ENCODE measurements at regions not wholly inside any gene's neighbourhood (a gene's known extent, or its start where the extent isn't known, plus 50 kb on each side); places are given as distances from the start of the nearest gene placed in this dataset.

DNA sequence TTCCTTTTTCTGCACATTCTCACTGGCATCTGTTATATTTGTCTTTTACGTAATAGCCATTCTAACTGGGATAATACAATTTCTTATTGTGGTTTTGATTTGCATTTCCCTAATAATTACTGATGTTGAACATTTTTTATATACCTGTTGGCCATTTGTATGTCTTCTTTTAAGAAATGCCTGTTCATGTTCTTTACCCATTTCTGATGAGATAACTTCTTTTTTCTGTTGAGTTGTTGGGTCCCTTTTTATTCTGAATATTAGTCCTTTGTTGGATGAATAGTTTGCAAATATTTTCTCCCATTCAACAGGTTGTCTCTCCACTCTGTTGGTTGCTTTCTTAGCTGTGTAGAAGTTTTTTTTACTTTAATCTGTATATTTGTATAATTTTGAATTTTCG lies 147.7 kb upstream of the TRPC4 start:
- no TSS peak for BruUV-seq (replicated peaks)
- Histone ChIP-seq H3K27me3 (ENCODE audit: low read length) (peaks cover 2% of the 10 kb centered on the region; the same call in 1 of the 2 replicates), H3K79me2 (ENCODE audit: low read length) (no peaks in the 10 kb centered on the region), H3K36me3 (ENCODE audit: low read depth, low read length) (no peaks in the 10 kb centered on the region), H3K4me1 (ENCODE audit: insufficient read depth, low read length) (no peaks in the 10 kb centered on the region), H3K4me2 (ENCODE audit: low read length) (no peak overlapping the region), H3K27ac (ENCODE audit: low read length) (no peak overlapping the region), H3K9ac (ENCODE audit: low read length) (no peak overlapping the region), H3K9me3 (ENCODE audit: low read length) (no peaks in the 10 kb centered on the region), H3F3A (ENCODE audit: low read length, unreplicated experiment) (no peaks in the 10 kb centered on the region), H3K9me2 (replicated peaks; ENCODE audit: low read length) (no peaks in the 10 kb centered on the region), H3K4me3 (ENCODE audit: low read length) (no peak overlapping the region), H4K20me1 (ENCODE audit: low read length) (no peaks in the 10 kb centered on the region), H2AFZ (ENCODE audit: low read length) (no peak overlapping the region)
- TF ChIP-seq, protein P1, sequence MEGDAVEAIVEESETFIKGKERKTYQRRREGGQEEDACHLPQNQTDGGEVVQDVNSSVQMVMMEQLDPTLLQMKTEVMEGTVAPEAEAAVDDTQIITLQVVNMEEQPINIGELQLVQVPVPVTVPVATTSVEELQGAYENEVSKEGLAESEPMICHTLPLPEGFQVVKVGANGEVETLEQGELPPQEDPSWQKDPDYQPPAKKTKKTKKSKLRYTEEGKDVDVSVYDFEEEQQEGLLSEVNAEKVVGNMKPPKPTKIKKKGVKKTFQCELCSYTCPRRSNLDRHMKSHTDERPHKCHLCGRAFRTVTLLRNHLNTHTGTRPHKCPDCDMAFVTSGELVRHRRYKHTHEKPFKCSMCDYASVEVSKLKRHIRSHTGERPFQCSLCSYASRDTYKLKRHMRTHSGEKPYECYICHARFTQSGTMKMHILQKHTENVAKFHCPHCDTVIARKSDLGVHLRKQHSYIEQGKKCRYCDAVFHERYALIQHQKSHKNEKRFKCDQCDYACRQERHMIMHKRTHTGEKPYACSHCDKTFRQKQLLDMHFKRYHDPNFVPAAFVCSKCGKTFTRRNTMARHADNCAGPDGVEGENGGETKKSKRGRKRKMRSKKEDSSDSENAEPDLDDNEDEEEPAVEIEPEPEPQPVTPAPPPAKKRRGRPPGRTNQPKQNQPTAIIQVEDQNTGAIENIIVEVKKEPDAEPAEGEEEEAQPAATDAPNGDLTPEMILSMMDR (conservative IDR thresholded peaks at IDR 0.05; ENCODE audit: low read depth, low read length), result no peak
- TF ChIP-seq EZH2phosphoT487 (IDR thresholded peaks at IDR 0.05; ENCODE audit: borderline replicate concordance, low read length) (no peak), EZH2 (IDR thresholded peaks at IDR 0.05; ENCODE audit: low read length, unreplicated experiment) (no peak)
- ChIA-PET POLR2A (ENCODE audit: unreplicated experiment) (no interaction called here), CTCF (no interaction called here)
- ATAC-seq (no peak), DNase-seq (no peak)
- intact Hi-C loops (cut with micrococcal nuclease), result loop anchor here (10.0 kb wide), 2 partner anchors 327 to 517 kb away; partner anchors contain the start of gene UFM1

- H3K4me2 ChIP-seq (ENCODE audit: low read length), result no peak overlapping the region
- H3K9me2 ChIP-seq (replicated peaks; ENCODE audit: low read length), result no peaks in the 10 kb centered on the region
- TF ChIP-seq EZH2 (IDR thresholded peaks at IDR 0.05; ENCODE audit: low read length, unreplicated experiment), result no peak
- H3K9me3 ChIP-seq (ENCODE audit: low read length), result no peaks in the 10 kb centered on the region
- H3K36me3 ChIP-seq (ENCODE audit: low read depth, low read length), result no peaks in the 10 kb centered on the region
- peaks cover 2% of the 10 kb centered on the region; the same call in 1 of the 2 replicates for H3K27me3 ChIP-seq (ENCODE audit: low read length)
- CTCF ChIA-PET, result no interaction called here
- no peak overlapping the region for H3K27ac ChIP-seq (ENCODE audit: low read length)
- H3K79me2 ChIP-seq (ENCODE audit: low read length), result no peaks in the 10 kb centered on the region
- H3K4me3 ChIP-seq (ENCODE audit: low read length), result no peak overlapping the region
- H4K20me1 ChIP-seq (ENCODE audit: low read length), result no peaks in the 10 kb centered on the region
- H3K9ac ChIP-seq (ENCODE audit: low read length), result no peak overlapping the region
- intact Hi-C loops (cut with micrococcal nuclease), result loop anchor here (10.0 kb wide), 2 partner anchors 331 to 521 kb away; partner anchors contain the start of gene UFM1
- no peak for DNase-seq
- no peak overlapping the region for H2AFZ ChIP-seq (ENCODE audit: low read length)
- no TSS peak for BruUV-seq (replicated peaks)
- ATAC-seq, result no peak
- H3K4me1 ChIP-seq (ENCODE audit: insufficient read depth, low read length), result no peaks in the 10 kb centered on the region
- POLR2A ChIA-PET (ENCODE audit: unreplicated experiment), result no interaction called here
- no peaks in the 10 kb centered on the region for H3F3A ChIP-seq (ENCODE audit: low read length, unreplicated experiment)
These were observed 144.1 kb upstream of the TRPC4 start for GRCh38 chr13:38013676-38014075.

DNA sequence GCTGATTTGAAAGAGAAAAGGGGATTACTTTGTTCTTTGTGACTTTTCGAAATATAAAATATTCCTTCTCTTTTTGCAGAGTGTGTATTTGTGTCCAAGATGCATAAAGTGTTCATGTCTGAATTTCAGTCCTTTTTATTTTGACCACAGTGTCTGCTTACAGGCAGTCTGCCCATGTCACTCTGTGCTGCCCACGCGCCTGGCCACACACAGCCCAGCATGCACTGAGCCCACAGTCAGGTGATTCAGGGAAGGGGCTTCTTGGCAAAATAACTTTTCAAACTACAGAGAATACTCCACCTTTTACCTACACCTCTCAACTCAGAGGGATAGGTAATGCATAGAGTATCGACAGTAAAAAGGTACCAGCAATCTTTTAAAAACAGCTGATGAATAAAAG lies 142.5 kb upstream of the TRPC4 start:
- no peak overlapping the region for H3K9ac ChIP-seq (ENCODE audit: low read length)

More for the DNA sequence above, 142.5 kb upstream of the TRPC4 start:
- DNase-seq, result no peak
- Histone ChIP-seq H3K4me3 (ENCODE audit: low read length) (no peak overlapping the region), H3K36me3 (ENCODE audit: low read depth, low read length) (no peaks in the 10 kb centered on the region), H3K27ac (ENCODE audit: low read length) (no peak overlapping the region), H3K27me3 (ENCODE audit: low read length) (peaks cover 2% of the 10 kb centered on the region; the same call in 1 of the 2 replicates), H4K20me1 (ENCODE audit: low read length) (no peaks in the 10 kb centered on the region), H2AFZ (ENCODE audit: low read length) (no peak overlapping the region), H3K4me2 (ENCODE audit: low read length) (no peak overlapping the region), H3K9me3 (ENCODE audit: low read length) (no peaks in the 10 kb centered on the region), H3K9me2 (replicated peaks; ENCODE audit: low read length) (no peaks in the 10 kb centered on the region), H3K79me2 (ENCODE audit: low read length) (no peaks in the 10 kb centered on the region), H3K4me1 (ENCODE audit: insufficient read depth, low read length) (no peaks in the 10 kb centered on the region), H3F3A (ENCODE audit: low read length, unreplicated experiment) (no peaks in the 10 kb centered on the region)
- no peak for ATAC-seq
- POLR2A ChIA-PET (ENCODE audit: unreplicated experiment), result no interaction called here
- TF ChIP-seq EZH2phosphoT487 (IDR thresholded peaks at IDR 0.05; ENCODE audit: borderline replicate concordance, low read length) (no peak), EZH2 (IDR thresholded peaks at IDR 0.05; ENCODE audit: low read length, unreplicated experiment) (no peak)
- TF ChIP-seq, protein P1 (conservative IDR thresholded peaks at IDR 0.05; ENCODE audit: low read depth, low read length), result no peak
- CTCF ChIA-PET, result no interaction called here
- intact Hi-C loops (cut with micrococcal nuclease), result loop anchor here (10.0 kb wide), 2 partner anchors 333 to 523 kb away; partner anchors contain the start of gene UFM1
- BruUV-seq (replicated peaks), result no TSS peak

All from PC-3 (cell line).